ENCODE measurements at regions not wholly inside any gene's neighbourhood (a gene's known extent, or its start where the extent isn't known, plus 50 kb on each side); places are given as distances from the start of the nearest gene placed in this dataset.
A peak's percentile ranks its signal among the peaks of the same experiment; 100 is the strongest.

GRCh38 chr16:66171578-66171977, 194.9 kb upstream of the CDH5 start:
- no peak for TF ChIP-seq ZNF234 (CRISPR knock-in tag; conservative IDR thresholded peaks at IDR 0.05)
- TF ChIP-seq SNAPC4 (CRISPR knock-in tag; IDR thresholded peaks at IDR 0.05) = no peak
- peak; percentile 56; the same call in 1 of the 2 replicates for TF ChIP-seq ZNF331 (CRISPR knock-in tag; IDR thresholded peaks at IDR 0.05)
- TF ChIP-seq ZNF691 (CRISPR knock-in tag; IDR thresholded peaks at IDR 0.05; ENCODE audit: borderline replicate concordance, low read depth) = no peak
- TF ChIP-seq MXD4 (CRISPR knock-in tag; IDR thresholded peaks at IDR 0.05) = no peak
- TF ChIP-seq PHF21A (CRISPR knock-in tag; IDR thresholded peaks at IDR 0.05) = no peak
- peak; percentile 50; the same call in 1 of the 2 replicates for TF ChIP-seq RAD51 (IDR thresholded peaks at IDR 0.05; ENCODE audit: borderline replicate concordance)
- ChIA-PET POLR2A (no interaction called here), CTCF (ENCODE audit: low intra/inter-chr PET ratio, low total read pairs) (no interaction called here)
- intact Hi-C loops (cut with micrococcal nuclease; ENCODE audit: unreplicated experiment) = no loop called here
- Histone ChIP-seq H3K79me2 (ENCODE audit: insufficient read depth, low read length) (no peaks in the 10 kb centered on the region), H3K4me2 (ENCODE audit: low read depth, low read length) (no peak overlapping the region), H4K20me1 (ENCODE audit: insufficient read depth, low read length) (no peaks in the 10 kb centered on the region), H3K9ac (ENCODE audit: insufficient read depth, low read depth, low read length) (no peak overlapping the region), H3K36me3 (replicated peaks in 1 of 2; ENCODE audit: control insufficient read depth in 1 of 2, insufficient read depth in 2 of 2, low read length in 2 of 2) (no peaks in the 10 kb centered on the region), H3K27me3 (ENCODE audit: control insufficient read depth in 1 of 2, insufficient read depth in 2 of 2, low read length in 2 of 2) (peaks cover 3 to 54% of the 10 kb centered on the region in 2 experiments; a peak in 4 of 5 replicates), H3K9me3 (ENCODE audit: low read length) (no peaks in the 10 kb centered on the region), H3K27ac (ENCODE audit: extremely low read length, insufficient read depth, low read length) (no peak overlapping the region), H3K4me3 (replicated peaks in 1 of 3; ENCODE audit: insufficient read depth in 1 of 3, low read depth in 2 of 3, low read length in 3 of 3) (no peak overlapping the region), H2AFZ (ENCODE audit: low read length) (no peak overlapping the region), H3K4me1 (ENCODE audit: insufficient read depth, low read length) (no peaks in the 10 kb centered on the region)
- no peak for DNase-seq (ENCODE audit: low spot score)
- no peak for ATAC-seq
- FAIRE-seq = no peak
- no TSS peak for BruUV-seq (replicated peaks)
- in situ Hi-C loops (cut with HindIII; ENCODE audit: extremely low pct_ligation_motif_present, low pct_unique_long_range_greater_than_20kb) = no loop called here
- 0% methylated on average over 3 of the region's 3 CpGs for WGBS (ENCODE audit: low lambda C conversion rate)
